HepG2 (cell line): ENCODE measurements at regions not wholly inside any gene's neighbourhood (a gene's known extent, or its start where the extent isn't known, plus 50 kb on each side); places are given as distances from the start of the nearest gene placed in this dataset.

ENCODE experiments used
- ATAC-seq: fragments of 200-7000 bp; cut with Tn5 transposase; 3 replicates; pipeline ENCODE4 v1.9.1; 2020; ENCODE audit warnings: mild to moderate bottlenecking, moderate library complexity
- BruUV-seq: library from RNA; stranded (reverse); fragments of 400-500 nt; replicated peaks from 2 replicates; lab custom pipeline; 2021; lab: Mats Ljungman, UMichigan
- CTCF ChIA-PET: fragments of 300-600 bp; formaldehyde crosslinking; extraction: SDS; loops from one replicate; lab custom pipeline; 2021; ENCODE audit warnings: low total read pairs, inconsistent platforms, low intra/inter-chr PET ratio; lab: Yijun Ruan, JAX
- POLR2A ChIA-PET: fragments of 350-600 bp; sonication (Branson Sonifier 250); formaldehyde crosslinking; loops from one replicate; lab custom pipeline; 2020; ENCODE audit warnings: antibody characterized with exemption, inconsistent platforms; lab: Yijun Ruan, JAX
- DNase-seq: peaks from one replicate; pipeline ENCODE4 v3.0.0-alpha.2; 2015; ENCODE audit warnings: low spot score
- FAIRE-seq: peaks from 3 replicates; lab custom pipeline; 2011; peaks lifted over from hg19 to GRCh38; lab: Jason Lieb, UNC
- H2AFZ ChIP-seq: one replicate; pipeline ENCODE4 v1.6.1; 2011; ENCODE audit warnings: low read length, inconsistent platforms
- H3K27ac ChIP-seq: fragments of 300-600 bp; 3 replicates; pipeline ENCODE4 v1.8.0; 2011; ENCODE audit warnings: mixed run types, mild to moderate bottlenecking, mixed read lengths, low read length, inconsistent platforms; ENCODE audit not compliant: insufficient read depth; ENCODE audit errors: extremely low read length
- H3K27me3 ChIP-seq, 2 experiments: fragments of 200-600 bp in 1 of 2; 2 replicates in 1 of 2; 3 replicates in 1 of 2; pipeline versions ENCODE4 v1.6.0 to v1.8.0; 2011; ENCODE audit warnings: low read length in 2 of 2, mild to moderate bottlenecking in 2 of 2, moderate library complexity in 2 of 2, inconsistent platforms in 1 of 2; ENCODE audit not compliant: insufficient read depth in 2 of 2, control insufficient read depth in 1 of 2
- H3K36me3 ChIP-seq, 2 experiments: fragments of 200-600 bp in 1 of 2; replicated peaks in 1 of 2; 2 replicates in 1 of 2; 3 replicates in 1 of 2; pipeline versions ENCODE4 v1.5.1 to v1.8.0; 2011; ENCODE audit warnings: low read length in 2 of 2, inconsistent platforms in 1 of 2; ENCODE audit not compliant: insufficient read depth in 2 of 2, control insufficient read depth in 1 of 2
- H3K4me1 ChIP-seq: 2 replicates; pipeline ENCODE4 v1.5.1; 2012; ENCODE audit warnings: low read length, inconsistent platforms; ENCODE audit not compliant: insufficient read depth
- H3K4me2 ChIP-seq: 2 replicates; pipeline ENCODE4 v1.6.0; 2011; ENCODE audit warnings: low read depth, low read length, inconsistent platforms
- H3K4me3 ChIP-seq, 3 experiments: fragments of 200-600 bp in 1 of 3; sonication (generic), shearing (Covaris generic) in 1 of 3; replicated peaks in 1 of 3; 2 replicates each; pipeline ENCODE4 v1.5.1; 2011 to 2016; ENCODE audit warnings: low read length in 3 of 3, inconsistent platforms in 2 of 3, low read depth in 2 of 3, mild to moderate bottlenecking in 2 of 3, control low read depth in 1 of 3, mixed read lengths in 1 of 3; ENCODE audit not compliant: insufficient read depth in 1 of 3
- H3K79me2 ChIP-seq: one replicate; pipeline ENCODE4 v1.6.1; 2011; ENCODE audit warnings: low read length, inconsistent platforms; ENCODE audit not compliant: insufficient read depth
- H3K9ac ChIP-seq: 2 replicates; pipeline ENCODE4 v1.6.0; 2011; ENCODE audit warnings: mild to moderate bottlenecking, low read depth, low read length, inconsistent platforms; ENCODE audit not compliant: insufficient read depth
- H3K9me3 ChIP-seq: 2 replicates; pipeline ENCODE4 v1.5.1; 2012; ENCODE audit warnings: mild to moderate bottlenecking, low read length
- H4K20me1 ChIP-seq: 2 replicates; pipeline ENCODE4 v1.6.0; 2011; ENCODE audit warnings: inconsistent platforms, mild to moderate bottlenecking, low read length, moderate library complexity; ENCODE audit not compliant: insufficient read depth
- BCLAF1 ChIP-seq: fragments of 450-650 bp; IDR thresholded peaks from 2 replicates; pipeline ENCODE4 v1.6.1; 2017; ENCODE audit warnings: mild to moderate bottlenecking
- FOXC1 ChIP-seq: sonication (generic); formaldehyde crosslinking; IDR thresholded peaks from 2 replicates; pipeline ENCODE4 v1.8.0; 2022; ENCODE audit warnings: mild to moderate bottlenecking, missing genetic modification reagents, borderline replicate concordance
- RARA ChIP-seq: IDR thresholded peaks from 2 replicates; pipeline ENCODE4 v1.6.1; 2016; ENCODE audit warnings: missing genetic modification reagents, missing compliant biosample characterization
- REL ChIP-seq: sonication (generic); formaldehyde crosslinking; conservative IDR thresholded peaks from 2 replicates; pipeline ENCODE4 v1.8.0; 2022; ENCODE audit warnings: mild to moderate bottlenecking, missing genetic modification reagents, moderate library complexity
- TCF12 ChIP-seq, 2 experiments: fragments of 450-650 bp in 1 of 2; sonication (generic) in 1 of 2; formaldehyde crosslinking in 1 of 2; IDR thresholded peaks; 2 replicates each; pipeline versions ENCODE4 v1.6.1 to v1.8.0; 2017 to 2022; ENCODE audit warnings: antibody characterized with exemption in 1 of 2, mild to moderate bottlenecking in 1 of 2, missing genetic modification reagents in 1 of 2, moderate library complexity in 1 of 2
- ZMAT3 ChIP-seq: sonication (generic); formaldehyde crosslinking; conservative IDR thresholded peaks from 2 replicates; pipeline ENCODE4 v1.7.0; 2021; ENCODE audit warnings: missing genetic modification reagents
- ZNF136 ChIP-seq: sonication (generic); formaldehyde crosslinking; IDR thresholded peaks from 2 replicates; pipeline ENCODE4 v1.8.1; 2022; ENCODE audit warnings: low read depth, mild to moderate bottlenecking, moderate library complexity, missing genetic modification reagents
- ZNF451 ChIP-seq: sonication (generic); formaldehyde crosslinking; IDR thresholded peaks from 2 replicates; pipeline ENCODE4 v1.5.0; 2020; ENCODE audit warnings: mild to moderate bottlenecking, missing genetic modification reagents
- WGBS: methylation state at CpG from one replicate; pipeline ENCODE4 v1.1.6; 2017; ENCODE audit warnings: low lambda C conversion rate; 5-methylcytosine and 5-hydroxymethylcytosine counted together
- in situ Hi-C: cut with HindIII; loops from 2 replicates; pipeline ENCODE4 v1.10.0; 2017; ENCODE audit warnings: low pct_unique_long_range_greater_than_20kb; ENCODE audit not compliant: extremely low pct_ligation_motif_present
- intact Hi-C: fragments of 100-400 bp; cut with micrococcal nuclease; formaldehyde crosslinking; loops from one replicate; pipeline ENCODE4 v1.10.0; 2022; ENCODE audit not compliant: unreplicated experiment
- TF ChIP-seq, protein P1 (sequence below): sonication (generic); formaldehyde crosslinking; IDR thresholded peaks from 2 replicates; pipeline ENCODE4 v1.5.0; 2020; ENCODE audit warnings: mild to moderate bottlenecking, missing genetic modification reagents

- TF ChIP-seq RARA (CRISPR knock-in tag) (no peak), BCLAF1 (no peak), TCF12 (IDR thresholded peaks at IDR 0.05) (no peak), TCF12 (CRISPR knock-in tag; IDR thresholded peaks at IDR 0.05) (no peak), REL (CRISPR knock-in tag) (no peak), ZNF451 (CRISPR knock-in tag) (no peak), FOXC1 (CRISPR knock-in tag) (no peak)
These were observed 386.9 kb downstream of the NUP35 start (continued) for GRCh38 chr2:183511154-183511553.

DNA sequence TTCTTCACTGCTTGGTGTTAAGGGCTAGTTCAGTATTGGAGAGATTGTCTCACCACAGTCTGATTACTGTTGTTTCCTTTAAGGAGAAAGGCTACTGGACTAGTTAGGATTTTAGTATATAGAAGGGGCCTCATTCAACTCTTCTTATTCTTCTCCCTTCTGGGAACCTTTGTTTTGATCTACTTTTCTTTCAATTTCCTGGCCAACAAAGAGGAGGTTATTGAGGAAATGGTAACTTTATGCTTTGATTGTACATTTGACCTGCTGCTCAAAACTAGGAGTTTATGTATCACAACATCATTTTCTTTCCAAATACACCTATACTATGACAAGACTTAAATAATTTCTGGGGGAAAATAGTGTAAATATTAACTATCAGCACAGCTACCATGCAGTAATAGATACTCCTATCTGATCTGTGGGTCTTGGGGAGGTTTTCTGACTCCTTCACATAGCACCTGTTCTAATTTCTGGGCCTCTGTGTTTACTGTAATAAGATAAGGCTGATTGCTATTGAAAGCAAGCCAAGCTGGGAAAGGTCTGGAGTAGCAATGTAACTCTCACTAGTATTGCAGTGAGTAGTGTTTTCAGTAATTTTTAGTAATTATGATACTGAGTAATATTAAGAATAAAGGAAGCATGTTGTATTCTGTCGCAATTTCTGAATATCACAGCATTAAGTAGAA is 395.3 kb downstream of the NUP35 start:
- no peak overlapping the region for H3K4me3 ChIP-seq
- H3K4me2 ChIP-seq, result no peak overlapping the region
- 25% methylated on average over 1 of the region's 1 CpG for WGBS
- ChIA-PET POLR2A (no interaction called here), CTCF (no interaction called here)
- H3K79me2 ChIP-seq, result no peaks in the 10 kb centered on the region
- no peak for ATAC-seq
- DNase-seq, result no peak
- H3K27me3 ChIP-seq, result no peaks in the 10 kb centered on the region
- no peaks in the 10 kb centered on the region for H4K20me1 ChIP-seq
- intact Hi-C loops (no loop called here), in situ Hi-C loops (no loop called here)
- no peak for FAIRE-seq
- no peak overlapping the region for H3K27ac ChIP-seq
- no peaks in the 10 kb centered on the region for H3K36me3 ChIP-seq
- no peaks in the 10 kb centered on the region for H3K9me3 ChIP-seq
- no TSS peak for BruUV-seq
- H2AFZ ChIP-seq, result no peak overlapping the region
- H3K4me1 ChIP-seq, result no peaks in the 10 kb centered on the region
- no peak overlapping the region for H3K9ac ChIP-seq
- TF ChIP-seq ZNF136 (CRISPR knock-in tag) (no peak), ZMAT3 (no peak)
- TF ChIP-seq, protein P1, sequence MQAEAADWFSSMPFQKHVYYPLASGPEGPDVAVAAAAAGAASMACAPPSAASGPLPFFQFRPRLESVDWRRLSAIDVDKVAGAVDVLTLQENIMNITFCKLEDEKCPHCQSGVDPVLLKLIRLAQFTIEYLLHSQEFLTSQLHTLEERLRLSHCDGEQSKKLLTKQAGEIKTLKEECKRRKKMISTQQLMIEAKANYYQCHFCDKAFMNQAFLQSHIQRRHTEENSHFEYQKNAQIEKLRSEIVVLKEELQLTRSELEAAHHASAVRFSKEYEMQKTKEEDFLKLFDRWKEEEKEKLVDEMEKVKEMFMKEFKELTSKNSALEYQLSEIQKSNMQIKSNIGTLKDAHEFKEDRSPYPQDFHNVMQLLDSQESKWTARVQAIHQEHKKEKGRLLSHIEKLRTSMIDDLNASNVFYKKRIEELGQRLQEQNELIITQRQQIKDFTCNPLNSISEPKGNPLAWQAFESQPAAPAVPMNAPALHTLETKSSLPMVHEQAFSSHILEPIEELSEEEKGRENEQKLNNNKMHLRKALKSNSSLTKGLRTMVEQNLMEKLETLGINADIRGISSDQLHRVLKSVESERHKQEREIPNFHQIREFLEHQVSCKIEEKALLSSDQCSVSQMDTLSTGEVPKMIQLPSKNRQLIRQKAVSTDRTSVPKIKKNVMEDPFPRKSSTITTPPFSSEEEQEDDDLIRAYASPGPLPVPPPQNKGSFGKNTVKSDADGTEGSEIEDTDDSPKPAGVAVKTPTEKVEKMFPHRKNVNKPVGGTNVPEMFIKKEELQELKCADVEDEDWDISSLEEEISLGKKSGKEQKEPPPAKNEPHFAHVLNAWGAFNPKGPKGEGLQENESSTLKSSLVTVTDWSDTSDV (CRISPR knock-in tag), result no peak
